Central memory CD4-positive, alpha-beta T cell (primary cell): ENCODE measurements at regions not wholly inside any gene's neighbourhood (a gene's known extent, or its start where the extent isn't known, plus 50 kb on each side); places are given as distances from the start of the nearest gene placed in this dataset.

Experiments used
- DNase-seq: peaks from one replicate; pipeline ENCODE4 v3.0.0; 2022

- DNase-seq, result no peak
Observed at GRCh38 chr9:89725271-89725670, 120.5 kb downstream of the GADD45G start.

GRCh38 chr9:89729954-89730530 lies 125.2 kb downstream of the GADD45G start:
- no peak for DNase-seq

DNA sequence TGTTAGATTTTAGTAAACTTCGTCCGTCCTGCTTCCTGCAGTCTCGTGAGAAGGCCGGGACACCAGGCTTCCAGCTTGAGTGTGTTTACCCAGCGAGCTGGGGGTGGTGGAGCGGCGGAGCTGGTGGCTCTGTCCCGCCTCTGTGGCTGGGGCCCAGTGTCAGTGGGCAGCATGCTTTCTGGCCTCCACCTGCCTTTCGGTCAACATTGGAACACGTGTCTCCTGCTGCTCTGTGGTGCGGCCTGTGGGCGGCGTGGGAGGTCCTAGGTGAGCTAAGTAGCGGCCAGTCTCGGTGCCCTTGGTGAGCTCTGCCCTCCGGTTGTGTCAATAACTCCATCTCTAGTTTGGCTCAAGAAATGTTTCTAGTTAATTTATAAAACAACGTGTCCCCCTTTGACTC lies 125.9 kb downstream of the GADD45G start:
- DNase-seq, result no peak

- no peak for DNase-seq
Observed at GRCh38 chr9:89731262-89732182, 126.7 kb downstream of the GADD45G start.

DNA sequence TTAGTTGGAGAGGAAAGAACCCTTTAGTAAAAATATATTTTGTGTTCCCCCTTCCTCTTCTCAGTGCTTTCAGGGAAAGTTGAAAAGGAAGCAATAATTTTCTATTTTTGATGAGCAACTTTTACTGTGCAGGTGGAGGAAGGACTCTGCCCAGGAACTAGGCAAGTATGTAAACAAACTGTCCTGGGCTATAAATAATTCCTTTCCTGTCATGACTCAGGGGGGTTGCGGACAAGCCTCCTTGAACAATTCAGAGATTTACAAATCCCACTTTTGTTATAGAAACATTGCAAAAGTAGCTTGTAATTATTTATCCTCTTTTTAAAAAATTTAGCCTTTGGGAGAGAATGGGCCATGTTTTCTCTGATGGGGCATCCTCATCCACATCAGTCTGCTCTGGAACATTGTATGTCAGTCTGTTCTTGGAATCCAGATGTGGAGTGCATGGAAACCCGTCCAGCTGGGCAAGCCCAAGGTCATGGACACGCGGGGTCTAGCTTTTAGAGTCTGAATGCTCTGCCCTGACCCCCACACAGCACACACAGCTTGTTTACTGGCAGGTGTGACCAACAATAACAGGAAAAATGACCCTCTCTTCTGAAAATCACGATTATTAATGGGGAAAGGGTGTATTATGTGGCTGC lies 127.6 kb downstream of the GADD45G start:
- no peak for DNase-seq

DNA sequence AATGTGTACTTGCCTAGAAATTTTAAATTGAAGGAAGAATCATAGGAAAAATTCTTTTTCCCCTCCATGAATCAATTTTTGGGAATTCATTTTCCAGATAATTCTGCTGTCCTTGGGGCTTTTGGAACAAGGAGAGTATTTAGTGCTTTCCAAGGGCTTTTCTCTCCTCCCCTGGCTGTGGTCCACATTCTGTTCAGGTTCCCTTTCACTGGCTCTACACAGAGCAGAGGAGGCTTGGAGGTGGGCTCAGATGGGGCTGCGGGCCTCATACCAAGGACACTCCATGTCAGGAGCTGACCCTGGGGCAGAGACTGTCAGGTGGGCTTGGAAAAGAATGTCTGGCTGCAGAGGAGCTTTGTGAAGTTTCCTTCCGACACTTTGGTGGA lies 128.1 kb downstream of the GADD45G start:
- no peak for DNase-seq

GRCh38 chr9:89734600-89735041 lies 129.8 kb downstream of the GADD45G start:
- no peak for DNase-seq

GRCh38 chr9:89738137-89738932 lies 133.5 kb downstream of the GADD45G start:
- no peak for DNase-seq

- DNase-seq, result no peak
Observed at GRCh38 chr9:89739511-89739910, 134.7 kb downstream of the GADD45G start.

- DNase-seq, result no peak
Observed at GRCh38 chr9:89739916-89740315, 135.1 kb downstream of the GADD45G start.

DNA sequence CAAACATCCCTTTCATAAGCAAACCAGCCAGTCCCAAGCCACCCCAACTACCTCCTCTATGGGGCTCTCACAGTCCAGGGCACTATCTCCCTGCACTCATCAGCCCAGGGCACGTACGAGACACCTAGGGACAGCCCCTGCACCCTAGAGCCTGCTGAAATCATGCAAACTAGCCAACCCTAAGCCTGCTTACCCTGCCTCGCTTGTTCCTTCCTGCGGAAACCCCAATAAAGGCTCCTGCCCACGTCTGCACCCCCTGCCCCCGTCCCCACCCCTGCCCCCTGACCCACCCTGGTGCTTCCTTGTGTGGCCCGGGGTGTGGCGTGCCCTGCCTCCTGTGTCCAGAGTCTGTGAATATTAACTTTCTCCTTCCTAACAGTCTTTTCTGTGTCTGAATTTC lies 135.9 kb downstream of the GADD45G start:
- DNase-seq, result peak; percentile 26

- DNase-seq, result no peak
Observed at GRCh38 chr9:89742660-89743059, 137.8 kb downstream of the GADD45G start.

GRCh38 chr9:89743216-89743572 lies 138.4 kb downstream of the GADD45G start:
- no peak for DNase-seq

DNA sequence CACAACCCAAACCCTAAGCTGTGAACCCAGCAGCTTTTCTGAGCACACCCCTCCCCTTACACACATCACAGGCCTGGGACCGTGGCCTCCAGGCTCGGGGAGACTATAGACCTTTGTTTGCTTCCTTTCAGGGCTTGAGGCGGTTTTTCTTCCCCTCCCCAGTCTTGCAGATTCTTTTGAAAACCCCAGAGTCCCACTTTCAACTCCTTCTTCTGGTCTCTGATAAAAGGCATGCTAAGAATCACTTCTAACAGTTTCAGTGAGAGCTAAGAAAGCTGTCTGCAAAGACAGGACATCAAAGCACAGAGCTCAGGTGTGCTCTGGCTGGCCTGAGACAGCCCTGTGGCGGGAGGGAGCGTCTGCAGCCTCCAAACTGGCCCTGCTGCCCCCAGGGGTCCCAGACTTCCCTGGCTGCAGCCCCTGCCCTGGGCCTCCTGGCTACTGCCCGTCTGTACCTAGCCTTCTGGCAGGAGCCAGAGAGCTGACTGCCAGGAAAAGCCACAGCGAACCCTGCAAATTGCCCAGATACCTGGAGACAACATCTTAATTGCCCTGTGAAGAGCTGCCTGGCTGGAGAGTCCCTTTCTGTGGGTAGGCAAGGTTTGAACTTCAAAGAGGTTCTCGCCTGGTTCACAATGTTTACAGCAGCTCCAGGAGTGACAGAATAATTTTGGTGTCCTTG lies 138.9 kb downstream of the GADD45G start:
- peak; percentile 72 for DNase-seq

DNA sequence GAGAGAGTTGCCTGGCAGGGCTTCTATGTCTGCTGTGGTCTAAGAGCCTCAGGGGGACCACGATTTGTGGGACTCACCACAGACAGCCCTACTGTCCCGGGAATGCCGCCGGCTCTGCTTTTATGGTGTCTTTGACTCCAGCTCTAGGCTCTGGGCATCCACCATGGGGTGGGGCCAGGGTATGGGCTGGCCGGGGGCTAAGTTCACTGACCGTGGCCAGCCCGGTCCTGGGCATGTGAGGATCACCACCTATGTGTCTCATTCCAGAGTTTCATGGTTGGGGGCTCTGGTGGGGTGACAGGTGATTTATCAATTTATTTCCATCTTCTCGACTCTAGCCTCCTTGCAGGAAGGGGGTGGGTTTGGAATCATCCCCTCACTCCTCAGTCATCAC lies 139.4 kb downstream of the GADD45G start:
- DNase-seq, result no peak

DNA sequence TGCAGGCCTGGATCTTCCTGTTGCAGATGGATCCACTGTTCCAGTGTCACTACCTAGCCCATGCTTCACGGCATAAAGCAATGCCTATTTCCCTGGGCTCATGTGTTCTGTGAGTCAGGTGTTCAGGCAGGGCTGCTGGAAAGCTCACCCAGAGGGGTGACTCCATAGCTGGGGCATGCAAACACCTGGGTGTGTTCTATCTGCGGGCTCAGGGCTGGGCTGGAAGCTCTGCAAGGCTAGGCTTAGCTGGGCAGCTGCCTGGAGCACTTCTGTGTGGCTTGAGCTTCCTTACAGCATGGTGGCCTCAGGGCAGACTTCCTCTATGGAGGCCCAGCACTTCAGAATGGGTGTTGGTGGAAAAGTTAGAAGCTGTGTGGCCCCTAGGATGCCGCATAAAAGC lies 139.9 kb downstream of the GADD45G start:
- no peak for DNase-seq

- no peak for DNase-seq
Observed at GRCh38 chr9:89745601-89746376, 141.0 kb downstream of the GADD45G start.

GRCh38 chr9:89746385-89747116 lies 141.7 kb downstream of the GADD45G start:
- no peak for DNase-seq

- DNase-seq, result no peak
Observed at GRCh38 chr9:89747596-89747995, 142.8 kb downstream of the GADD45G start.

DNA sequence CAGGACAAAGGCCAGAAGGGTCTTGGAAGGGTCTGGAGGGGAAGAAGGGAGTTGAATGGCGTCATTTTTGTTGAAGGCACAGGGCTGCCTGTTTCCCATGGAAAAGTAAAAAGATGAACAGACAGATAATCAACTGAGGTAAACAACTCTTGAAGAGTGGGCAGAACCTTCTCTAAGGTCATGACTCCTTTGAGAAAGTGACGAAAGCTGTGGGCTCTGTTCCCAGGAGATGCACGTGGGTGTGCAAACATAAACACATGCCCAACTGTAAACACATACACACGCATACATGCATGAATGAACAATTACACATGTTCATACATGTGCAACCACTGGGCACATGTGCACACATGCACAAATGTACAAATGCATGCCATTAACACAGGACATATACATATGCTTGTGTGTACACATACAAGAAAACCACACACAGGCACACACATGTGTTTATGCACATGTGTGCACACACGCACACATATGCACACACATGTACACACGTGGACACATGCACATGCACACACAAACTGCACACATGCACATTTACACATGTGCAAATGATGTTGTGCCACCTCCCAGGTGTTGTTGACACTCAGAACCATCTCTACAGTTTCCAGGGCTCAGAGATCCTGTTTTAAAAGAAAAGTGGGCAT lies 143.3 kb downstream of the GADD45G start:
- no peak for DNase-seq
